Naive thymus-derived CD4-positive, alpha-beta T cell (primary cell): ENCODE measurements at regions not wholly inside any gene's neighbourhood (a gene's known extent, or its start where the extent isn't known, plus 50 kb on each side); places are given as distances from the start of the nearest gene placed in this dataset.

Experiments
- ATAC-seq: fragments of 150-1000 bp; cut with Tn5 transposase; 2 replicates; pipeline ENCODE4 v1.10.0; 2021; ENCODE audit warnings: mild to moderate bottlenecking, moderate library complexity
- CTCF ChIA-PET: fragments of 350-600 bp; sonication (Branson Sonifier 250); formaldehyde crosslinking; loops from one replicate; lab custom pipeline; 2021; ENCODE audit warnings: antibody characterized with exemption; lab: Charles Lee
- POLR2A ChIA-PET: fragments of 350-600 bp; sonication (Branson Sonifier 250); formaldehyde crosslinking; loops from one replicate; lab custom pipeline; 2021; ENCODE audit warnings: antibody characterized with exemption, inconsistent platforms; lab: Charles Lee
- DNase-seq, 9 donors: peaks; one replicate each; pipeline versions ENCODE4 v3.0.0 to v3.0.0-alpha.2; 2020 to 2022; ENCODE audit warnings: mixed read lengths in 1 of 9
- H3K27ac ChIP-seq: one replicate; pipeline ENCODE4 v1.7.0; 2013; ENCODE audit warnings: mild to moderate bottlenecking, low read depth, low read length, moderate library complexity
- H3K27me3 ChIP-seq, 2 donors: one replicate each; pipeline ENCODE4 v1.7.0; 2013; ENCODE audit warnings: low read length in 2 of 2, mild to moderate bottlenecking in 2 of 2, moderate library complexity in 2 of 2; ENCODE audit not compliant: control insufficient read depth in 2 of 2, insufficient read depth in 2 of 2
- H3K36me3 ChIP-seq, 3 experiments: 1 replicate in 2 of 3; 2 replicates in 1 of 3; pipeline ENCODE4 v1.7.0; 2013; ENCODE audit warnings: low read length in 3 of 3, mild to moderate bottlenecking in 3 of 3, moderate library complexity in 1 of 3; ENCODE audit not compliant: insufficient read depth in 3 of 3, control insufficient read depth in 2 of 3
- H3K4me1 ChIP-seq, 2 donors: one replicate each; pipeline ENCODE4 v1.7.0; 2013; ENCODE audit warnings: low read length in 2 of 2, mild to moderate bottlenecking in 2 of 2, moderate library complexity in 1 of 2; ENCODE audit not compliant: control insufficient read depth in 2 of 2, insufficient read depth in 2 of 2
- H3K4me3 ChIP-seq: 2 replicates; pipeline ENCODE4 v1.7.0; 2013; ENCODE audit warnings: mild to moderate bottlenecking, low read length
- H3K9me3 ChIP-seq, 3 experiments: 1 replicate in 2 of 3; 2 replicates in 1 of 3; pipeline ENCODE4 v1.7.0; 2013; ENCODE audit warnings: low read length in 3 of 3; ENCODE audit not compliant: control insufficient read depth in 2 of 3
- H3K27ac Mint-ChIP-seq, 9 donors: one replicate each; pipeline ENCODE4 v1.8.0; 2020 to 2022; ENCODE audit warnings: mixed read lengths in 9 of 9, mild to moderate bottlenecking in 8 of 9, moderate library complexity in 5 of 9, inconsistent platforms in 2 of 9
- H3K27me3 Mint-ChIP-seq, 5 donors: one replicate each; pipeline ENCODE4 v1.8.0; 2021 to 2022; ENCODE audit warnings: mixed read lengths in 5 of 5, mild to moderate bottlenecking in 1 of 5
- H3K36me3 Mint-ChIP-seq, 5 donors: one replicate each; pipeline ENCODE4 v1.8.0; 2020 to 2022; ENCODE audit warnings: mixed read lengths in 5 of 5, mild to moderate bottlenecking in 3 of 5, inconsistent platforms in 1 of 5
- H3K4me1 Mint-ChIP-seq, 7 donors: one replicate each; pipeline ENCODE4 v1.8.0; 2020 to 2022; ENCODE audit warnings: mixed read lengths in 7 of 7, mild to moderate bottlenecking in 3 of 7, inconsistent platforms in 1 of 7
- H3K4me3 Mint-ChIP-seq, 10 donors: one replicate each; pipeline ENCODE4 v1.8.0; 2020 to 2022; ENCODE audit warnings: mild to moderate bottlenecking in 10 of 10, mixed read lengths in 10 of 10, moderate library complexity in 6 of 10, inconsistent platforms in 2 of 10
- H3K9me3 Mint-ChIP-seq, 11 donors: one replicate each; pipeline ENCODE4 v1.8.0; 2020 to 2022; ENCODE audit warnings: mixed read lengths in 11 of 11, mild to moderate bottlenecking in 4 of 11, inconsistent platforms in 1 of 11, moderate library complexity in 1 of 11
- intact Hi-C, 2 donors: fragments of 100-400 bp; cut with micrococcal nuclease; formaldehyde crosslinking; loops; one replicate each; pipeline ENCODE4 v1.15.1; 2023

GRCh38 chr12:58068706-58069105 is 127.3 kb downstream of the ATP23 start:
- Histone ChIP-seq H3K9me3 (no peaks in the 10 kb centered on the region), H3K27ac (no peak overlapping the region), H3K36me3 (no peaks in the 10 kb centered on the region), H3K4me3 (no peak overlapping the region), H3K27me3 (no peaks in the 10 kb centered on the region), H3K4me1 (no peaks in the 10 kb centered on the region)
- DNase-seq (no peak), ATAC-seq (no peak)
- Mint-ChIP-seq H3K27ac (no peak overlapping the region), H3K4me1 (no peaks in the 10 kb centered on the region), H3K4me3 (no peak overlapping the region), H3K9me3 (no peaks in the 10 kb centered on the region), H3K36me3 (no peaks in the 10 kb centered on the region), H3K27me3 (no peaks in the 10 kb centered on the region)
- ChIA-PET CTCF (no interaction called here), POLR2A (no interaction called here)
- intact Hi-C loops = no loop called here

GRCh38 chr12:58069268-58069963 is 128.0 kb downstream of the ATP23 start:
- ChIA-PET CTCF (no interaction called here), POLR2A (no interaction called here)
- DNase-seq (no peak), ATAC-seq (no peak)
- intact Hi-C loops = no loop called here
- H3K4me3 ChIP-seq = no peak overlapping the region
- Mint-ChIP-seq H3K4me1 (no peaks in the 10 kb centered on the region), H3K36me3 (no peaks in the 10 kb centered on the region), H3K4me3 (no peak overlapping the region), H3K9me3 (peaks cover 0 to 4% (median 0%) of the 10 kb centered on the region in 11 donors), H3K27me3 (no peaks in the 10 kb centered on the region), H3K27ac (no peak overlapping the region)
- H3K27me3 ChIP-seq = no peaks in the 10 kb centered on the region
- H3K4me1 ChIP-seq = no peaks in the 10 kb centered on the region
- no peaks in the 10 kb centered on the region for H3K9me3 ChIP-seq
- H3K36me3 ChIP-seq = no peaks in the 10 kb centered on the region
- H3K27ac ChIP-seq = no peak overlapping the region

GRCh38 chr12:58071994-58072393 is 130.6 kb downstream of the ATP23 start:
- no peak overlapping the region for H3K27ac ChIP-seq
- H3K4me3 ChIP-seq = no peak overlapping the region
- no peaks in the 10 kb centered on the region for H3K27me3 ChIP-seq
- Mint-ChIP-seq H3K4me1 (no peaks in the 10 kb centered on the region), H3K9me3 (peaks cover 0 to 5% (median 0%) of the 10 kb centered on the region in 11 donors), H3K4me3 (no peak overlapping the region), H3K27me3 (peaks cover 0 to 4% (median 0%) of the 10 kb centered on the region in 5 donors), H3K27ac (no peak overlapping the region), H3K36me3 (no peaks in the 10 kb centered on the region)
- H3K9me3 ChIP-seq = no peaks in the 10 kb centered on the region
- no peaks in the 10 kb centered on the region for H3K4me1 ChIP-seq
- intact Hi-C loops = no loop called here
- POLR2A ChIA-PET = no interaction called here
- ATAC-seq (no peak), DNase-seq (no peak)
- H3K36me3 ChIP-seq = no peaks in the 10 kb centered on the region
- CTCF ChIA-PET = no interaction called here

- peaks cover 0 to 5% (median 0%) of the 10 kb centered on the region in 11 donors for H3K9me3 Mint-ChIP-seq
- POLR2A ChIA-PET = no interaction called here
- H3K4me1 Mint-ChIP-seq = no peaks in the 10 kb centered on the region
- intact Hi-C loops = no loop called here
- H3K9me3 ChIP-seq = no peaks in the 10 kb centered on the region
- H3K36me3 ChIP-seq = no peaks in the 10 kb centered on the region
- peaks cover 0 to 12% (median 5%) of the 10 kb centered on the region in 5 donors for H3K27me3 Mint-ChIP-seq
- H3K27me3 ChIP-seq = no peaks in the 10 kb centered on the region
- H3K4me1 ChIP-seq = no peaks in the 10 kb centered on the region
- no peak for DNase-seq
- CTCF ChIA-PET = no interaction called here
- H3K4me3 ChIP-seq = no peak overlapping the region
- H3K36me3 Mint-ChIP-seq = no peaks in the 10 kb centered on the region
- H3K27ac Mint-ChIP-seq = no peak overlapping the region
- no peak overlapping the region for H3K4me3 Mint-ChIP-seq
- no peak overlapping the region for H3K27ac ChIP-seq
- no peak for ATAC-seq
Observed at GRCh38 chr12:58074259-58074658, 132.9 kb downstream of the ATP23 start.

GRCh38 chr12:58079806-58080205 is 138.4 kb downstream of the ATP23 start:
- CTCF ChIA-PET = no interaction called here
- H3K27me3 Mint-ChIP-seq = peaks cover 4 to 37% (median 23%) of the 10 kb centered on the region in 5 donors

GRCh38 chr12:58081488-58081887 is 140.1 kb downstream of the ATP23 start:
- intact Hi-C loops = no loop called here
- POLR2A ChIA-PET = interaction anchor here (0.8 kb wide), 1 partner anchor 1367 kb away, joined by 3 read pairs; no protein-coding TSS in a partner anchor
- H3K27me3 Mint-ChIP-seq = peaks cover 4 to 46% (median 31%) of the 10 kb centered on the region in 5 donors
- DNase-seq (no peak), ATAC-seq (no peak)
- no peak overlapping the region for H3K4me3 ChIP-seq
- no peaks in the 10 kb centered on the region for H3K27me3 ChIP-seq
- no peaks in the 10 kb centered on the region for H3K4me1 ChIP-seq
- H3K36me3 Mint-ChIP-seq = no peaks in the 10 kb centered on the region
- H3K4me1 Mint-ChIP-seq = no peaks in the 10 kb centered on the region
- no peak overlapping the region for H3K4me3 Mint-ChIP-seq
- no peaks in the 10 kb centered on the region for H3K36me3 ChIP-seq
- CTCF ChIA-PET = no interaction called here
- H3K9me3 Mint-ChIP-seq = no peaks in the 10 kb centered on the region
- H3K27ac ChIP-seq = no peak overlapping the region
- H3K9me3 ChIP-seq = no peaks in the 10 kb centered on the region
- no peak overlapping the region for H3K27ac Mint-ChIP-seq

More at GRCh38 chr12:58079806-58080205, 138.4 kb downstream of the ATP23 start:
- DNase-seq (no peak), ATAC-seq (no peak)
- H3K4me3 ChIP-seq = no peak overlapping the region
- no peaks in the 10 kb centered on the region for H3K36me3 Mint-ChIP-seq
- H3K27ac ChIP-seq = no peak overlapping the region
- no peaks in the 10 kb centered on the region for H3K9me3 Mint-ChIP-seq
- no peaks in the 10 kb centered on the region for H3K36me3 ChIP-seq
- H3K4me1 ChIP-seq = no peaks in the 10 kb centered on the region
- no peak overlapping the region for H3K4me3 Mint-ChIP-seq
- intact Hi-C loops = no loop called here
- H3K9me3 ChIP-seq = no peaks in the 10 kb centered on the region
- H3K27me3 ChIP-seq = no peaks in the 10 kb centered on the region
- POLR2A ChIA-PET = no interaction called here
- H3K4me1 Mint-ChIP-seq = no peaks in the 10 kb centered on the region
- H3K27ac Mint-ChIP-seq = no peak overlapping the region

- Mint-ChIP-seq H3K27ac (no peak overlapping the region), H3K27me3 (peaks cover 4 to 58% (median 36%) of the 10 kb centered on the region in 5 donors), H3K4me3 (no peak overlapping the region), H3K9me3 (no peaks in the 10 kb centered on the region), H3K36me3 (no peaks in the 10 kb centered on the region), H3K4me1 (no peaks in the 10 kb centered on the region)
- ChIA-PET CTCF (no interaction called here), POLR2A (no interaction called here)
- Histone ChIP-seq H3K27me3 (no peaks in the 10 kb centered on the region), H3K4me1 (no peaks in the 10 kb centered on the region), H3K27ac (no peak overlapping the region), H3K36me3 (no peaks in the 10 kb centered on the region), H3K9me3 (no peaks in the 10 kb centered on the region), H3K4me3 (no peak overlapping the region)
- ATAC-seq (no peak), DNase-seq (no peak)
- intact Hi-C loops = no loop called here
Observed at GRCh38 chr12:58082996-58083395, 141.6 kb downstream of the ATP23 start.
